ENCODE measurements at regions not wholly inside any gene's neighbourhood (a gene's known extent, or its start where the extent isn't known, plus 50 kb on each side); places are given as distances from the start of the nearest gene placed in this dataset.

DNA sequence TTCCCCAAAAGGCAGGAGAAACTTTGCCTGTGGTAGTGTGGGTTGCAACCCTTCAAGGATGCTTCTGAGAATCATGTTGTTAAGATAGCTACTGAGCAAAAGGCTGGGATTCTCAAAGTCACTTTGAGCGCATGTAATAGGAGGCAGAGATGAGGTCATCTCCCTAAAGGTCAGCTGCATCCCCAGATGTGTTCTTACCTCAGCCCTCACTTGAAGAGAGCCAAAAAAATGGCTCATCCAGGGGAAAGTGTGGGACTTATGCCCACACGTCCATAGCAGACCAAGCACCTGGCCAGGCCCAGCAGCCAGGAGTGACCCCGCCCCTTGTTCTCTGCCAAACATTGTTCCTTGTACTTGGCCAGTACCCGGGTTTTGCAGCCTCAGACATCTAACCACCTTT is 187.0 kb upstream of the BMP2 start:
- TF ChIP-seq, protein P1, sequence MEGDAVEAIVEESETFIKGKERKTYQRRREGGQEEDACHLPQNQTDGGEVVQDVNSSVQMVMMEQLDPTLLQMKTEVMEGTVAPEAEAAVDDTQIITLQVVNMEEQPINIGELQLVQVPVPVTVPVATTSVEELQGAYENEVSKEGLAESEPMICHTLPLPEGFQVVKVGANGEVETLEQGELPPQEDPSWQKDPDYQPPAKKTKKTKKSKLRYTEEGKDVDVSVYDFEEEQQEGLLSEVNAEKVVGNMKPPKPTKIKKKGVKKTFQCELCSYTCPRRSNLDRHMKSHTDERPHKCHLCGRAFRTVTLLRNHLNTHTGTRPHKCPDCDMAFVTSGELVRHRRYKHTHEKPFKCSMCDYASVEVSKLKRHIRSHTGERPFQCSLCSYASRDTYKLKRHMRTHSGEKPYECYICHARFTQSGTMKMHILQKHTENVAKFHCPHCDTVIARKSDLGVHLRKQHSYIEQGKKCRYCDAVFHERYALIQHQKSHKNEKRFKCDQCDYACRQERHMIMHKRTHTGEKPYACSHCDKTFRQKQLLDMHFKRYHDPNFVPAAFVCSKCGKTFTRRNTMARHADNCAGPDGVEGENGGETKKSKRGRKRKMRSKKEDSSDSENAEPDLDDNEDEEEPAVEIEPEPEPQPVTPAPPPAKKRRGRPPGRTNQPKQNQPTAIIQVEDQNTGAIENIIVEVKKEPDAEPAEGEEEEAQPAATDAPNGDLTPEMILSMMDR (IDR thresholded peaks at IDR 0.05 in 2 of 3, conservative IDR thresholded peaks at IDR 0.05 in 1 of 3; ENCODE audit: borderline replicate concordance in 1 of 3, insufficient read depth in 1 of 3, low read depth in 2 of 3, low read length in 2 of 3), result no peak
- TF ChIP-seq POLR2A (IDR thresholded peaks at IDR 0.05; ENCODE audit: borderline replicate concordance, extremely low read depth, insufficient read depth, insufficient read length) (no peak), YY1 (IDR thresholded peaks at IDR 0.05; ENCODE audit: extremely low read depth, insufficient replicate concordance, low read depth, low read length) (no peak), SRF (IDR thresholded peaks at IDR 0.05; ENCODE audit: low read depth) (no peak), JUND (IDR thresholded peaks at IDR 0.05) (no peak), EZH2phosphoT487 (IDR thresholded peaks at IDR 0.05; ENCODE audit: borderline replicate concordance) (no peak), EZH2 (IDR thresholded peaks at IDR 0.05) (no peak), RAD21 (IDR thresholded peaks at IDR 0.05; ENCODE audit: low read depth) (no peak), CEBPB (IDR thresholded peaks at IDR 0.05; ENCODE audit: low read depth) (no peak), POLR2AphosphoS5 (IDR thresholded peaks at IDR 0.05; ENCODE audit: low read depth, low read length) (no peak)
- TF ChIP-seq, protein P2, sequence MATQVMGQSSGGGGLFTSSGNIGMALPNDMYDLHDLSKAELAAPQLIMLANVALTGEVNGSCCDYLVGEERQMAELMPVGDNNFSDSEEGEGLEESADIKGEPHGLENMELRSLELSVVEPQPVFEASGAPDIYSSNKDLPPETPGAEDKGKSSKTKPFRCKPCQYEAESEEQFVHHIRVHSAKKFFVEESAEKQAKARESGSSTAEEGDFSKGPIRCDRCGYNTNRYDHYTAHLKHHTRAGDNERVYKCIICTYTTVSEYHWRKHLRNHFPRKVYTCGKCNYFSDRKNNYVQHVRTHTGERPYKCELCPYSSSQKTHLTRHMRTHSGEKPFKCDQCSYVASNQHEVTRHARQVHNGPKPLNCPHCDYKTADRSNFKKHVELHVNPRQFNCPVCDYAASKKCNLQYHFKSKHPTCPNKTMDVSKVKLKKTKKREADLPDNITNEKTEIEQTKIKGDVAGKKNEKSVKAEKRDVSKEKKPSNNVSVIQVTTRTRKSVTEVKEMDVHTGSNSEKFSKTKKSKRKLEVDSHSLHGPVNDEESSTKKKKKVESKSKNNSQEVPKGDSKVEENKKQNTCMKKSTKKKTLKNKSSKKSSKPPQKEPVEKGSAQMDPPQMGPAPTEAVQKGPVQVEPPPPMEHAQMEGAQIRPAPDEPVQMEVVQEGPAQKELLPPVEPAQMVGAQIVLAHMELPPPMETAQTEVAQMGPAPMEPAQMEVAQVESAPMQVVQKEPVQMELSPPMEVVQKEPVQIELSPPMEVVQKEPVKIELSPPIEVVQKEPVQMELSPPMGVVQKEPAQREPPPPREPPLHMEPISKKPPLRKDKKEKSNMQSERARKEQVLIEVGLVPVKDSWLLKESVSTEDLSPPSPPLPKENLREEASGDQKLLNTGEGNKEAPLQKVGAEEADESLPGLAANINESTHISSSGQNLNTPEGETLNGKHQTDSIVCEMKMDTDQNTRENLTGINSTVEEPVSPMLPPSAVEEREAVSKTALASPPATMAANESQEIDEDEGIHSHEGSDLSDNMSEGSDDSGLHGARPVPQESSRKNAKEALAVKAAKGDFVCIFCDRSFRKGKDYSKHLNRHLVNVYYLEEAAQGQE (IDR thresholded peaks at IDR 0.05; ENCODE audit: low read depth), result no peak

Measured in HCT116 (cell line).